CD14-positive monocyte (primary cell): ENCODE measurements at regions not wholly inside any gene's neighbourhood (a gene's known extent, or its start where the extent isn't known, plus 50 kb on each side); places are given as distances from the start of the nearest gene placed in this dataset.

Experiments used
- DNase-seq, 3 donors: peaks; one replicate each; pipeline ENCODE4 v3.0.0-alpha.2; 2011 to 2022
- H2AFZ ChIP-seq: 2 replicates; pipeline ENCODE4 v1.6.0; 2012; ENCODE audit warnings: mild to moderate bottlenecking, low read depth, low read length, inconsistent platforms; ENCODE audit not compliant: insufficient read depth, poor library complexity, severe bottlenecking
- H3K27ac ChIP-seq, 2 donors: 1 replicate in 1 of 2; 2 replicates in 1 of 2; pipeline ENCODE4 v1.5.1; 2012 to 2013; ENCODE audit warnings: low read length in 2 of 2, control low read depth in 1 of 2, inconsistent platforms in 1 of 2, low read depth in 1 of 2, mild to moderate bottlenecking in 1 of 2
- H3K27me3 ChIP-seq, 2 donors: one replicate each; pipeline versions ENCODE4 v1.6.0 to v1.6.1; 2011 to 2013; ENCODE audit warnings: low read length in 2 of 2; ENCODE audit not compliant: control insufficient read depth in 2 of 2, insufficient read depth in 2 of 2
- H3K36me3 ChIP-seq, 2 donors: replicated peaks in 1 of 2; 1 replicate in 1 of 2; 2 replicates in 1 of 2; pipeline versions ENCODE4 v1.5.1 to v1.6.1; 2012 to 2013; ENCODE audit warnings: low read length in 2 of 2, control low read depth in 1 of 2, inconsistent platforms in 1 of 2, mild to moderate bottlenecking in 1 of 2; ENCODE audit not compliant: insufficient read depth in 2 of 2, control insufficient read depth in 1 of 2
- H3K4me1 ChIP-seq, 2 donors: 1 replicate in 1 of 2; 2 replicates in 1 of 2; pipeline versions ENCODE4 v1.5.1 to v1.6.1; 2012 to 2013; ENCODE audit warnings: low read length in 2 of 2, control low read depth in 1 of 2, inconsistent platforms in 1 of 2, mild to moderate bottlenecking in 1 of 2, moderate library complexity in 1 of 2; ENCODE audit not compliant: insufficient read depth in 2 of 2, control insufficient read depth in 1 of 2
- H3K4me2 ChIP-seq: replicated peaks from 2 replicates; pipeline ENCODE3; 2012; ENCODE audit warnings: low read length, moderate library complexity, mild to moderate bottlenecking; ENCODE audit not compliant: poor library complexity, severe bottlenecking; ENCODE audit errors: extremely low read depth
- H3K4me3 ChIP-seq, 3 experiments: fragments of 200-600 bp in 1 of 3; sonication (generic) in 1 of 3; replicated peaks in 1 of 3; 1 replicate in 2 of 3; 2 replicates in 1 of 3; pipeline ENCODE4 v1.5.1; 2011 to 2013; ENCODE audit warnings: low read length in 3 of 3, mild to moderate bottlenecking in 3 of 3, control low read depth in 2 of 3, low read depth in 2 of 3, inconsistent platforms in 1 of 3, moderate library complexity in 1 of 3
- H3K79me2 ChIP-seq: 2 replicates; pipeline ENCODE4 v1.6.0; 2012; ENCODE audit warnings: mild to moderate bottlenecking, control low read depth, inconsistent platforms, low read length, moderate library complexity; ENCODE audit not compliant: insufficient read depth
- H3K9ac ChIP-seq: 2 replicates; pipeline ENCODE4 v1.6.0; 2017; ENCODE audit warnings: low read length, mild to moderate bottlenecking; ENCODE audit not compliant: insufficient read depth, poor library complexity, severe bottlenecking
- H3K9me3 ChIP-seq, 2 donors: replicated peaks in 1 of 2; 1 replicate in 1 of 2; 2 replicates in 1 of 2; pipeline versions ENCODE4 v1.5.1 to v1.6.1; 2012 to 2013; ENCODE audit warnings: low read length in 2 of 2, control low read depth in 1 of 2; ENCODE audit not compliant: control insufficient read depth in 1 of 2, insufficient read depth in 1 of 2
- H4K20me1 ChIP-seq: 2 replicates; pipeline ENCODE4 v1.6.0; 2012; ENCODE audit warnings: mild to moderate bottlenecking, low read length, control low read depth, moderate library complexity; ENCODE audit not compliant: insufficient read depth
- H3K27ac Mint-ChIP-seq, 7 donors: one replicate each; pipeline ENCODE4 v1.8.0; 2020; ENCODE audit warnings: mild to moderate bottlenecking in 7 of 7, mixed read lengths in 7 of 7, moderate library complexity in 6 of 7, inconsistent platforms in 2 of 7
- H3K27me3 Mint-ChIP-seq, 3 donors: one replicate each; pipeline ENCODE4 v1.8.0; 2021 to 2022; ENCODE audit warnings: low read depth in 3 of 3, mild to moderate bottlenecking in 3 of 3, mixed read lengths in 3 of 3, moderate library complexity in 3 of 3, inconsistent platforms in 1 of 3
- H3K36me3 Mint-ChIP-seq, 2 donors: one replicate each; pipeline ENCODE4 v1.8.0; 2020; ENCODE audit warnings: mixed read lengths in 2 of 2, inconsistent platforms in 1 of 2, mild to moderate bottlenecking in 1 of 2
- H3K4me1 Mint-ChIP-seq: one replicate; pipeline ENCODE4 v1.8.0; 2020; ENCODE audit warnings: mild to moderate bottlenecking, mixed read lengths
- H3K4me3 Mint-ChIP-seq, 2 donors: one replicate each; pipeline ENCODE4 v1.8.0; 2020; ENCODE audit warnings: mild to moderate bottlenecking in 2 of 2, mixed read lengths in 2 of 2, moderate library complexity in 1 of 2
- H3K9me3 Mint-ChIP-seq, 7 donors: one replicate each; pipeline ENCODE4 v1.8.0; 2020 to 2022; ENCODE audit warnings: mixed read lengths in 7 of 7, mild to moderate bottlenecking in 6 of 7, moderate library complexity in 6 of 7, inconsistent platforms in 2 of 7
- WGBS: methylation state at CpG from one replicate; pipeline ENCODE4 v1.1.5; 2013; ENCODE audit warnings: missing lambda C conversion rate; ENCODE audit not compliant: insufficient coverage; 5-methylcytosine and 5-hydroxymethylcytosine counted together
- intact Hi-C, 2 donors: fragments of 100-400 bp; cut with micrococcal nuclease; formaldehyde crosslinking; loops; one replicate each; pipeline versions ENCODE4 v1.15.0 to v1.15.1; 2023
- TF ChIP-seq, protein P1 (sequence below): fragments of 200-600 bp; IDR thresholded peaks from one replicate; pipeline ENCODE4 v1.8.0; 2022; ENCODE audit warnings: antibody characterized with exemption, mild to moderate bottlenecking

DNA sequence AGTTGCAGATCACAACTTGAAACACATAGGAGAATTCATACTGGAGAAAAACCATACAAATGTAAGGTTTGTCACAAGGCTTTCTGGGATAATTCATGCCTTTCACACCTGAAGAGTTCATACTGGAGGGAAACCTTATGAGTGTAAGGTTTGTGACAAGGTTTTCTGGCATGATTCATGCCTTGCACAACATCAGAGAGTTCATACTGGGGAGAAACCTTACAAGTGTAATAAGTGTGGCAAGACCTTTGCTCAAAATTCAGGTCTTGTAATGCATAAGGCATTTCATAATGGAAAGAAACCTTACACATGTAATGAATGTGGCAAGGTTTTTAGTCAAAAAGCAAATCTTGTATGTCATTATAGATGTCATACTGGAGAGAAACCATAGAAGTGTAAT, 58.8 kb upstream of the ENPEP start:
- no peaks in the 10 kb centered on the region for H3K4me1 Mint-ChIP-seq
- DNase-seq, result no peak
- H3K4me1 ChIP-seq, result no peaks in the 10 kb centered on the region
- H3K36me3 Mint-ChIP-seq, result no peaks in the 10 kb centered on the region
- H4K20me1 ChIP-seq, result no peaks in the 10 kb centered on the region
- no peak overlapping the region for H3K27ac ChIP-seq
- peaks cover 3 to 7% (median 6%) of the 10 kb centered on the region in 3 donors for H3K27me3 Mint-ChIP-seq
- H3K4me3 ChIP-seq, result no peak overlapping the region
- H3K9me3 Mint-ChIP-seq, result peaks cover 0 to 23% (median 8%) of the 10 kb centered on the region in 7 donors
- no peaks in the 10 kb centered on the region for H3K36me3 ChIP-seq
- H3K9ac ChIP-seq, result no peak overlapping the region
- no peak overlapping the region for H3K27ac Mint-ChIP-seq
- no peak overlapping the region for H2AFZ ChIP-seq
- peaks cover 0 to 5% of the 10 kb centered on the region in 2 donors for H3K9me3 ChIP-seq
- TF ChIP-seq, protein P1, sequence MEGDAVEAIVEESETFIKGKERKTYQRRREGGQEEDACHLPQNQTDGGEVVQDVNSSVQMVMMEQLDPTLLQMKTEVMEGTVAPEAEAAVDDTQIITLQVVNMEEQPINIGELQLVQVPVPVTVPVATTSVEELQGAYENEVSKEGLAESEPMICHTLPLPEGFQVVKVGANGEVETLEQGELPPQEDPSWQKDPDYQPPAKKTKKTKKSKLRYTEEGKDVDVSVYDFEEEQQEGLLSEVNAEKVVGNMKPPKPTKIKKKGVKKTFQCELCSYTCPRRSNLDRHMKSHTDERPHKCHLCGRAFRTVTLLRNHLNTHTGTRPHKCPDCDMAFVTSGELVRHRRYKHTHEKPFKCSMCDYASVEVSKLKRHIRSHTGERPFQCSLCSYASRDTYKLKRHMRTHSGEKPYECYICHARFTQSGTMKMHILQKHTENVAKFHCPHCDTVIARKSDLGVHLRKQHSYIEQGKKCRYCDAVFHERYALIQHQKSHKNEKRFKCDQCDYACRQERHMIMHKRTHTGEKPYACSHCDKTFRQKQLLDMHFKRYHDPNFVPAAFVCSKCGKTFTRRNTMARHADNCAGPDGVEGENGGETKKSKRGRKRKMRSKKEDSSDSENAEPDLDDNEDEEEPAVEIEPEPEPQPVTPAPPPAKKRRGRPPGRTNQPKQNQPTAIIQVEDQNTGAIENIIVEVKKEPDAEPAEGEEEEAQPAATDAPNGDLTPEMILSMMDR, result no peak
- no peak overlapping the region for H3K4me3 Mint-ChIP-seq
- intact Hi-C loops, result no loop called here
- no peaks in the 10 kb centered on the region for H3K27me3 ChIP-seq
- H3K79me2 ChIP-seq, result no peaks in the 10 kb centered on the region
- no peak overlapping the region for H3K4me2 ChIP-seq

DNA sequence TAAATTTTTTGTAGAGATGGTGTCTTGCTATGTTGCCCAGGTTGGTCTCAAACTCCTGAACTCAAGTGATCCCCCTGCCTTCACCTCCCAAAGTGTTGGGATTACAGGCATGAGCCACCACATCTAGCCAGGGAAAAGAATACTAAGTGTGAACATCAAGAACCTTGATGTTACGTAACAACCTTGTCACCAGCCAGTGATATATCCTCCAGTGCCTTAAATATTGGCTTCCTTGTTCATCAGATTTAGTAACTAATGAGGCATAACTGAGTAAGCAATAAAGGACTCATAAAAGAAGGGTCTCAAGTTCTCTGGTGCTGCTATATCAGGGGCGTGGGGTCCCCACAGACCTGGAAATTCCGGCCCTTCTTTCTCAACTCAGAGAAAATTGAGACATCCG, 60.5 kb upstream of the ENPEP start:
- no peaks in the 10 kb centered on the region for H3K79me2 ChIP-seq
- intact Hi-C loops, result no loop called here
- DNase-seq, result no peak
- Mint-ChIP-seq H3K27ac (no peak overlapping the region), H3K4me3 (no peak overlapping the region), H3K4me1 (no peaks in the 10 kb centered on the region), H3K9me3 (peaks cover 4 to 26% (median 12%) of the 10 kb centered on the region in 7 donors), H3K27me3 (peaks cover 3 to 6% (median 4%) of the 10 kb centered on the region in 3 donors), H3K36me3 (no peaks in the 10 kb centered on the region)
- H3K27me3 ChIP-seq, result no peaks in the 10 kb centered on the region
- TF ChIP-seq, protein P1, result no peak
- no peaks in the 10 kb centered on the region for H3K4me1 ChIP-seq
- H3K36me3 ChIP-seq, result no peaks in the 10 kb centered on the region
- no peak overlapping the region for H2AFZ ChIP-seq
- H3K4me3 ChIP-seq, result no peak overlapping the region
- WGBS, result 100% methylated on average over 3 of the region's 4 CpGs
- no peaks in the 10 kb centered on the region for H4K20me1 ChIP-seq
- no peak overlapping the region for H3K27ac ChIP-seq
- H3K9ac ChIP-seq, result no peak overlapping the region
- H3K4me2 ChIP-seq, result no peak overlapping the region
- peaks cover 0 to 5% of the 10 kb centered on the region in 2 donors for H3K9me3 ChIP-seq
